GM18861 (cell line): ENCODE measurements at regions not wholly inside any gene's neighbourhood (a gene's known extent, or its start where the extent isn't known, plus 50 kb on each side); places are given as distances from the start of the nearest gene placed in this dataset.
"Not testable (repeated sequence)": the region's sequence is repeated elsewhere in the genome, so short reads cannot be mapped to it uniquely, and the experiment has no call there.

Source experiments
- ATAC-seq: cut with Tn5 transposase; IDR thresholded peaks from one replicate; pipeline ENCODE4 v1.9.1; 2021; ENCODE audit not compliant: unreplicated experiment

GRCh38 chr2:19109518-19109917 is 248.9 kb downstream of the OSR1 start:
- no peak for ATAC-seq

- ATAC-seq = no peak
Observed at GRCh38 chr2:19106376-19106775, 252.0 kb downstream of the OSR1 start.

GRCh38 chr2:19104503-19104902 is 253.9 kb downstream of the OSR1 start:
- no peak for ATAC-seq

- no peak for ATAC-seq
Observed at GRCh38 chr2:19102696-19103423, 255.6 kb downstream of the OSR1 start.

- no peak for ATAC-seq
Observed at GRCh38 chr2:19101968-19102367, 256.5 kb downstream of the OSR1 start.

GRCh38 chr2:19100570-19100969 is 257.9 kb downstream of the OSR1 start:
- no peak for ATAC-seq

- no peak for ATAC-seq
Observed at GRCh38 chr2:19099181-19099580, 259.2 kb downstream of the OSR1 start.

- ATAC-seq = no peak
Observed at GRCh38 chr2:19098467-19099160, 259.8 kb downstream of the OSR1 start.

GRCh38 chr2:19089476-19089875 is 268.9 kb downstream of the OSR1 start:
- ATAC-seq = not testable (repeated sequence)

- ATAC-seq = no peak
Observed at GRCh38 chr2:19086231-19086651, 272.2 kb downstream of the OSR1 start.

GRCh38 chr2:19078709-19079108 is 279.7 kb downstream of the OSR1 start:
- no peak for ATAC-seq

GRCh38 chr2:19073522-19073921 is 284.9 kb downstream of the OSR1 start:
- ATAC-seq = no peak

GRCh38 chr2:19072161-19072560 is 286.3 kb downstream of the OSR1 start:
- no peak for ATAC-seq

- ATAC-seq = no peak
Observed at GRCh38 chr2:19070886-19071285, 287.5 kb downstream of the OSR1 start.

GRCh38 chr2:19068206-19068605 is 290.2 kb downstream of the OSR1 start:
- ATAC-seq = no peak

GRCh38 chr2:19062370-19062769 is 296.1 kb downstream of the OSR1 start:
- no peak for ATAC-seq

GRCh38 chr2:19059076-19059475 is 299.3 kb downstream of the OSR1 start:
- ATAC-seq = no peak

GRCh38 chr2:19051203-19051831 is 307.1 kb downstream of the OSR1 start:
- no peak for ATAC-seq

- ATAC-seq = no peak
Observed at GRCh38 chr2:19050354-19050753, 308.1 kb downstream of the OSR1 start.

- ATAC-seq = no peak
Observed at GRCh38 chr2:19048593-19049266, 309.7 kb downstream of the OSR1 start.

GRCh38 chr2:19046986-19047780 is 311.2 kb downstream of the OSR1 start:
- peak; percentile 83 for ATAC-seq
